GM18951 (cell line): ENCODE measurements at regions not wholly inside any gene's neighbourhood (a gene's known extent, or its start where the extent isn't known, plus 50 kb on each side); places are given as distances from the start of the nearest gene placed in this dataset.

ENCODE experiments used
- POLR2A ChIP-seq: IDR thresholded peaks from 4 replicates; pipeline ENCODE4 v1.6.1; 2011; ENCODE audit warnings: mild to moderate bottlenecking; ENCODE audit not compliant: insufficient read length, insufficient read depth; ENCODE audit errors: extremely low read depth
- in situ Hi-C: fragments of 300-500 bp; cut with MboI; formaldehyde crosslinking; loops from one replicate; pipeline ENCODE4 v1.12.0; 2022; ENCODE audit warnings: low sequenced_read_pairs, mixed read lengths, inconsistent platforms; ENCODE audit not compliant: unreplicated experiment

DNA sequence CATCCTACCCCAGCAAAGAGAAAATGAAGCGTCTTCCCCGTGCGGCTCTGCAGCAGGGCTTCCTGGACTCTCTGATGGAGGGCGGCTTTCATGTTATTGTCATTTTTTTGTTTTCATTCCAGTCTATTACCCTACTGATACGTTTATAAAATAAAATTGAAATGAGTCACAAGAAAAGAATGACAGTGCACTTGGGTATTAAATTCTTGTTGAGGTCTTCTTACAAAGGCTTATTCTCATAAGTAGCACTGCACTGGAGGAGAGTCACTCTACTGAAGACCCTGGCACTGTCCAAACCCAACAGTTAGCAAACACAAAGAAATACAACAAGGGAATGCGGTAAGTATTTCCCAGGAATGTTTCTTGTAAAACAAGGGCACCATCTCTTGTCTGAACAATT lies 379.3 kb downstream of the MAFB start:
- no peak for TF ChIP-seq POLR2A
- in situ Hi-C loops, result no loop called here

DNA sequence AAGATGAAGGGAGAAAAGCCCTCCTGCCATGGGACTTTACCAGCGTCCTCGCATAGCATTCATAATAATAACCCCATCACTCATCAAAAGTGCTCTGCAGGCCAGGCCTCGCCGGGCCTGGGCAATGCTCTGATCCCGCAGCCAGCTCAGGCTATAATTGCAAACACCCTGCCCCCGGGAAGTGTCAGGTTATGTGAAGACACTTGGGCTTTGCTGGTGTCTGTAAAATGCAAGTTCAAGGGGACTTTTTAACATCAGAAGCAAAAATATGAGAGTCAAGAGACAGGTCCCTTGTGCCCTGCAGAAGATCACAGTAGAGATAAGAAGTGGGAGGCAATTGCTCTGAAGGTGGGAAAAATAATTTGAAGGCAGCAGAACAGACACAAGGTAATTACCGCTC lies 381.0 kb downstream of the MAFB start:
- TF ChIP-seq POLR2A, result no peak
- in situ Hi-C loops, result no loop called here

GRCh38 chr20:40307268-40307667 lies 381.8 kb downstream of the MAFB start:
- TF ChIP-seq POLR2A, result no peak
- in situ Hi-C loops, result no loop called here

DNA sequence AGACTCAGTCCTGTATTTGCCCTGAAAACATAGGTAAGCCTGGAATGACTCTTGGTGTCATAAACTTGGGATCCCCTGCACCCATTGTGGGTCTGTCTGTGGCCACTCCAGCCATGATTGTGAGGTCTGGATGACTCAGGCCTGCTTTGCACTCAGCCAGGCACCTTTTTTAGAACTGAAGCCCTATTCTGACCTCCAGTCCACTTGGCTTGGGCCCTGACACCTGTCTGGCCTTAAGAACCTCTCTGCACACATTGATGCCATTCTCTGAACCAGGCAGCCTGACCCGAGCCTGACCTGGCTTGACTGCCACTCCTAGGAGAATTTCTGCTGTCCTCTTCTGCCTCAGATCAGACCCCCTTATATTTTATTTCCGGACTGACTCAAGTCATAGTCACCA lies 383.7 kb downstream of the MAFB start:
- in situ Hi-C loops, result no loop called here
- no peak for TF ChIP-seq POLR2A

DNA sequence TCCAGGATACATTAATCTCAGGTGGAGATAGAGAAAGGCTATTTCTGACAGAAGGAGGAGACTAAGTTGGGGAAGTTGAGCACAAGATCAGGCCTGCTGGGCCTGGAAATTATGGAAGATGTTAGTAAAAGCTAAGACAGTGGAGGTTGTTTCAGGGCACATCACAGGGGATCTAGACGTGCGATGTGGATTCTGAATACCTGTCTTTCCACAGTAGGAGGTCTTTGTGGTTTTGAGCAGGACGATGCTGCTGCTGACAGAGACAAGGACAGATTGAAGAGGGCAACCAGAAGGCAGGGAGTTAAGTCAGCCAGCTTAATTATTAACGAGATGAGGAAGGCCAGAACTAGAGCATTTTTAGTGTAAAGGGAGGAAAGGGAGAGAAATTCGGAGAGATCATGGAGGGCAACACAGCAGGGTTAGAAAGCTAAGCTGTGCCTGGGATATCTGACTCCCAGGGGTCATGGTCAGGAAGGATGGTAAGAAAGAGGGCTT lies 384.9 kb downstream of the MAFB start:
- no peak for TF ChIP-seq POLR2A
- in situ Hi-C loops, result no loop called here

DNA sequence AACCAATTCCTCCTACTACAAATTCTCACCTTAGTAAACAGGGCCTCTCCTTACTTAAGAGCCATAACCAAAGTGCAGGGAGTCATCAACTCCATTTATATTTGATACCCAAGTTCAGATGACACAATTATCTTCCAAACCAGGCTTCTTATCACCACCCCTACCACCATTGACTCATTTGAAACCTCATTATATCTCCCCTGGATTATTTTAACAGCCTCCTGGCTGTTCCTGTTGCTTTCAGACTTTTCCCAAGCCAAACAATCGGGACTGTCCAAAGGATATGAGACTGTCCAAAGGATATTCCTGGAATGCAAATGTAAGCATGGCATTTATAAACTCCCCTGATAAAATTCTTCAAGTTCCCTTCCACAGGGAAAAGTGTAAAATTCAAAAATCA lies 394.3 kb downstream of the MAFB start:
- in situ Hi-C loops, result no loop called here
- no peak for TF ChIP-seq POLR2A

- in situ Hi-C loops, result no loop called here
Observed at GRCh38 chr20:40294175-40294574, 394.9 kb downstream of the MAFB start.

GRCh38 chr20:40293740-40294139 lies 395.3 kb downstream of the MAFB start:
- no peak for TF ChIP-seq POLR2A

More at GRCh38 chr20:40294175-40294574, 394.9 kb downstream of the MAFB start:
- TF ChIP-seq POLR2A, result no peak

GRCh38 chr20:40291493-40292135 lies 397.4 kb downstream of the MAFB start:
- no peak for TF ChIP-seq POLR2A

More at GRCh38 chr20:40293740-40294139, 395.3 kb downstream of the MAFB start:
- in situ Hi-C loops, result no loop called here

GRCh38 chr20:40287683-40288082 lies 401.4 kb downstream of the MAFB start:
- in situ Hi-C loops, result no loop called here

More at GRCh38 chr20:40291493-40292135, 397.4 kb downstream of the MAFB start:
- in situ Hi-C loops, result no loop called here

GRCh38 chr20:40286975-40287531 lies 402.0 kb downstream of the MAFB start:
- TF ChIP-seq POLR2A, result no peak
- in situ Hi-C loops, result no loop called here

More at GRCh38 chr20:40287683-40288082, 401.4 kb downstream of the MAFB start:
- no peak for TF ChIP-seq POLR2A

- in situ Hi-C loops, result no loop called here
- no peak for TF ChIP-seq POLR2A
Observed at GRCh38 chr20:40284611-40285010, 404.4 kb downstream of the MAFB start.

DNA sequence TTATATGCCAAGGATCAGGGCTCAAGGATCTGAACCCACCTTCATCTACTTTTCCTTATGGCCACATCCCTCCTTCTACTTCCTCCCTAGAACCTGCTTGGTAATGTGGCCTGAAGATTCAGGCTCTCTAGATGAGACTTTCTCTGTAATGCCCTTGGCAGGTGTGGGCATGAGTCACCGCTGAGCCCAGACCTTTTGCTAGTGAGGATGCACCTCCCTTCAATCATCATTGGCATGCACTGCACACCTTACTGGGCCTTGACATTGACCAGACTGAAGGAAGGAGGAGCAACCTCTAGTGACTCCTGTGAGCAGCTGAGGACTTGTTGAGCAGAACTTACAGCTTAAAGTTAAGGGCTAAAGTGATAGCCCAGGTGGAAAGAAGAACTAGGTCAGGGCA lies 405.3 kb downstream of the MAFB start:
- TF ChIP-seq POLR2A, result no peak
- in situ Hi-C loops, result no loop called here

DNA sequence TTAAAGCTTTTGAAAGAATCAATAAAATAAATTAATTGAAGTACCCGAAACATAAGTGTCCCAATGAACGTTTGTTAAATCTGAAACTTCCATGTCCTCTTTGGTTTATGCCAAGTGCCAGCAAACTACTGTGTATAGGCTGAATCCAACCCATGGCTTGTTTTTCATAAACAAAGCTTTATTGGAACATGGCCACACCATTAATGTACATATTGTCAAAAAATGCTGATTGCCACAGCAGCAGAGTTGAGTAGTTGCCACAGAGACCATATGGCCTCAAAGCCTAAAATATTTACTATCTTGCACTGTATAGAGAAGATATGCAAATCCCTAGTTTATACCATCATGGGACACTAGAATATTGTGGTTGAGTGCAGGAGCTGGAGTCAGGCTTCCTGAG lies 406.1 kb downstream of the MAFB start:
- in situ Hi-C loops, result no loop called here
- no peak for TF ChIP-seq POLR2A
